Karpas-422 (cell line): ENCODE measurements at regions not wholly inside any gene's neighbourhood (a gene's known extent, or its start where the extent isn't known, plus 50 kb on each side); places are given as distances from the start of the nearest gene placed in this dataset.
"Not testable (repeated sequence)": the region's sequence is repeated elsewhere in the genome, so short reads cannot be mapped to it uniquely, and the experiment has no call there.

Experiments used
- DNase-seq: peaks from one replicate; pipeline ENCODE4 v3.0.0-alpha.2; 2015
- H2AFZ ChIP-seq: fragments of 200-600 bp; sonication (generic); 2 replicates; pipeline ENCODE4 v1.6.1; 2014; ENCODE audit warnings: antibody characterized with exemption, low read length, mixed read lengths
- H3K27ac ChIP-seq: fragments of 200-600 bp; sonication (generic); 2 replicates; pipeline ENCODE4 v1.5.1; 2014; ENCODE audit warnings: mild to moderate bottlenecking, low read length, moderate library complexity
- H3K27me3 ChIP-seq: fragments of 200-600 bp; sonication (generic); 2 replicates; pipeline ENCODE4 v1.6.1; 2014; ENCODE audit warnings: low read length, mixed read lengths
- H3K36me3 ChIP-seq: fragments of 200-600 bp; sonication (generic); 2 replicates; pipeline ENCODE4 v1.6.1; 2014; ENCODE audit warnings: low read length, mixed read lengths; ENCODE audit not compliant: insufficient read depth
- H3K4me1 ChIP-seq: fragments of 200-600 bp; sonication (generic); 2 replicates; pipeline ENCODE4 v1.6.1; 2014; ENCODE audit warnings: mild to moderate bottlenecking, low read length, mixed read lengths
- H3K4me2 ChIP-seq: fragments of 200-600 bp; sonication (generic); 2 replicates; pipeline ENCODE4 v1.6.1; 2014; ENCODE audit warnings: low read length, low read depth, mild to moderate bottlenecking; ENCODE audit not compliant: poor library complexity, severe bottlenecking
- H3K4me3 ChIP-seq: fragments of 200-600 bp; sonication (generic); 2 replicates; pipeline ENCODE4 v1.5.1; 2014; ENCODE audit warnings: mild to moderate bottlenecking, antibody characterized with exemption, low read length, mixed read lengths
- H3K79me2 ChIP-seq: fragments of 200-600 bp; sonication (generic); 2 replicates; pipeline ENCODE4 v1.6.1; 2014; ENCODE audit warnings: mild to moderate bottlenecking, low read length, mixed read lengths
- H3K9ac ChIP-seq: fragments of 200-600 bp; sonication (generic); 2 replicates; pipeline ENCODE4 v1.6.0; 2014; ENCODE audit warnings: low read length
- H3K9me2 ChIP-seq: fragments of 200-600 bp; sonication (generic), shearing (Covaris generic); replicated peaks from 2 replicates; pipeline ENCODE4 v1.6.0; 2014; ENCODE audit warnings: mild to moderate bottlenecking, low read length, moderate library complexity; ENCODE audit not compliant: insufficient read depth
- H3K9me3 ChIP-seq: fragments of 300-700, 200-600 bp; sonication (generic); 2 replicates; pipeline ENCODE4 v1.6.1; 2014; ENCODE audit warnings: low read length, mixed read lengths
- H4K20me1 ChIP-seq: fragments of 200-600 bp; sonication (generic); 2 replicates; pipeline ENCODE4 v1.6.1; 2014; ENCODE audit warnings: mild to moderate bottlenecking, antibody characterized with exemption, low read length, low read depth; ENCODE audit not compliant: insufficient read depth

- not testable (repeated sequence) for H3K9me2 ChIP-seq, H3K79me2 ChIP-seq, H3K9ac ChIP-seq, H3K4me2 ChIP-seq, H3K4me3 ChIP-seq, H3K27me3 ChIP-seq, H4K20me1 ChIP-seq, H3K36me3 ChIP-seq, H2AFZ ChIP-seq, H3K27ac ChIP-seq, H3K4me1 ChIP-seq, H3K9me3 ChIP-seq, DNase-seq
Observed at GRCh38 chr4:123656746-123657294, 260.2 kb downstream of the SPRY1 start.

GRCh38 chr4:123657606-123658005 is 261.0 kb downstream of the SPRY1 start:
- H3K36me3 ChIP-seq, H3K4me3 ChIP-seq, DNase-seq, H3K27me3 ChIP-seq, H3K79me2 ChIP-seq, H2AFZ ChIP-seq, H3K9ac ChIP-seq, H4K20me1 ChIP-seq, H3K4me1 ChIP-seq, H3K9me3 ChIP-seq, H3K27ac ChIP-seq, H3K9me2 ChIP-seq, H3K4me2 ChIP-seq: not testable (repeated sequence)

GRCh38 chr4:123659262-123659661 is 262.7 kb downstream of the SPRY1 start:
- Histone ChIP-seq H3K9me3 (no peaks in the 10 kb centered on the region), H3K27me3 (no peaks in the 10 kb centered on the region), H3K79me2 (no peaks in the 10 kb centered on the region), H4K20me1 (no peaks in the 10 kb centered on the region), H3K9me2 (no peaks in the 10 kb centered on the region), H3K4me1 (no peaks in the 10 kb centered on the region), H3K9ac (no peak overlapping the region), H3K27ac (no peak overlapping the region), H3K36me3 (no peaks in the 10 kb centered on the region), H3K4me3 (no peak overlapping the region), H2AFZ (no peak overlapping the region), H3K4me2 (no peak overlapping the region)
- DNase-seq: no peak

- Histone ChIP-seq H3K9me3 (no peaks in the 10 kb centered on the region), H4K20me1 (no peaks in the 10 kb centered on the region), H3K27ac (no peak overlapping the region), H3K9me2 (no peaks in the 10 kb centered on the region), H3K4me1 (no peaks in the 10 kb centered on the region), H3K4me2 (no peak overlapping the region), H3K9ac (no peak overlapping the region), H3K27me3 (no peaks in the 10 kb centered on the region), H2AFZ (no peak overlapping the region), H3K4me3 (no peak overlapping the region), H3K36me3 (no peaks in the 10 kb centered on the region), H3K79me2 (no peaks in the 10 kb centered on the region)
- DNase-seq: no peak
Observed at GRCh38 chr4:123659730-123660129, 263.1 kb downstream of the SPRY1 start.

GRCh38 chr4:123661080-123661737 is 264.6 kb downstream of the SPRY1 start:
- no peak overlapping the region for H2AFZ ChIP-seq
- DNase-seq: no peak

GRCh38 chr4:123662827-123663226 is 266.2 kb downstream of the SPRY1 start:
- Histone ChIP-seq H3K9ac (no peak overlapping the region), H3K27ac (no peak overlapping the region), H2AFZ (no peak overlapping the region), H3K36me3 (no peaks in the 10 kb centered on the region), H3K79me2 (no peaks in the 10 kb centered on the region), H3K9me2 (no peaks in the 10 kb centered on the region), H3K27me3 (no peaks in the 10 kb centered on the region), H3K4me1 (no peaks in the 10 kb centered on the region), H4K20me1 (no peaks in the 10 kb centered on the region), H3K9me3 (no peaks in the 10 kb centered on the region), H3K4me2 (no peak overlapping the region), H3K4me3 (no peak overlapping the region)
- no peak for DNase-seq

More at GRCh38 chr4:123661080-123661737, 264.6 kb downstream of the SPRY1 start:
- Histone ChIP-seq H3K79me2 (no peaks in the 10 kb centered on the region), H3K4me1 (no peaks in the 10 kb centered on the region), H3K27me3 (no peaks in the 10 kb centered on the region), H3K4me3 (no peak overlapping the region), H3K36me3 (no peaks in the 10 kb centered on the region), H3K4me2 (no peak overlapping the region), H3K9me3 (no peaks in the 10 kb centered on the region), H3K9ac (no peak overlapping the region), H3K9me2 (no peaks in the 10 kb centered on the region), H4K20me1 (no peaks in the 10 kb centered on the region), H3K27ac (no peak overlapping the region)

GRCh38 chr4:123666486-123666885 is 269.9 kb downstream of the SPRY1 start:
- H3K9me2 ChIP-seq: no peaks in the 10 kb centered on the region
- no peak overlapping the region for H3K4me2 ChIP-seq
- H3K27ac ChIP-seq: no peak overlapping the region

GRCh38 chr4:123667496-123667895 is 270.9 kb downstream of the SPRY1 start:
- H3K9ac ChIP-seq: no peak overlapping the region
- H3K4me3 ChIP-seq: no peak overlapping the region
- DNase-seq: no peak
- no peaks in the 10 kb centered on the region for H3K27me3 ChIP-seq
- no peak overlapping the region for H3K27ac ChIP-seq
- no peak overlapping the region for H2AFZ ChIP-seq
- H3K4me1 ChIP-seq: no peaks in the 10 kb centered on the region
- H3K36me3 ChIP-seq: no peaks in the 10 kb centered on the region
- no peaks in the 10 kb centered on the region for H3K9me2 ChIP-seq
- no peak overlapping the region for H3K4me2 ChIP-seq
- no peaks in the 10 kb centered on the region for H3K79me2 ChIP-seq
- H4K20me1 ChIP-seq: no peaks in the 10 kb centered on the region
- no peaks in the 10 kb centered on the region for H3K9me3 ChIP-seq

More at GRCh38 chr4:123666486-123666885, 269.9 kb downstream of the SPRY1 start:
- Histone ChIP-seq H2AFZ (no peak overlapping the region), H3K9me3 (no peaks in the 10 kb centered on the region), H3K4me1 (no peaks in the 10 kb centered on the region), H3K9ac (no peak overlapping the region), H3K4me3 (no peak overlapping the region), H3K27me3 (no peaks in the 10 kb centered on the region), H3K36me3 (no peaks in the 10 kb centered on the region), H4K20me1 (no peaks in the 10 kb centered on the region), H3K79me2 (no peaks in the 10 kb centered on the region)
- DNase-seq: no peak
